ENCODE measurements at regions not wholly inside any gene's neighbourhood (a gene's known extent, or its start where the extent isn't known, plus 50 kb on each side); places are given as distances from the start of the nearest gene placed in this dataset.
A peak's percentile ranks its signal among the peaks of the same experiment; 100 is the strongest.

DNA sequence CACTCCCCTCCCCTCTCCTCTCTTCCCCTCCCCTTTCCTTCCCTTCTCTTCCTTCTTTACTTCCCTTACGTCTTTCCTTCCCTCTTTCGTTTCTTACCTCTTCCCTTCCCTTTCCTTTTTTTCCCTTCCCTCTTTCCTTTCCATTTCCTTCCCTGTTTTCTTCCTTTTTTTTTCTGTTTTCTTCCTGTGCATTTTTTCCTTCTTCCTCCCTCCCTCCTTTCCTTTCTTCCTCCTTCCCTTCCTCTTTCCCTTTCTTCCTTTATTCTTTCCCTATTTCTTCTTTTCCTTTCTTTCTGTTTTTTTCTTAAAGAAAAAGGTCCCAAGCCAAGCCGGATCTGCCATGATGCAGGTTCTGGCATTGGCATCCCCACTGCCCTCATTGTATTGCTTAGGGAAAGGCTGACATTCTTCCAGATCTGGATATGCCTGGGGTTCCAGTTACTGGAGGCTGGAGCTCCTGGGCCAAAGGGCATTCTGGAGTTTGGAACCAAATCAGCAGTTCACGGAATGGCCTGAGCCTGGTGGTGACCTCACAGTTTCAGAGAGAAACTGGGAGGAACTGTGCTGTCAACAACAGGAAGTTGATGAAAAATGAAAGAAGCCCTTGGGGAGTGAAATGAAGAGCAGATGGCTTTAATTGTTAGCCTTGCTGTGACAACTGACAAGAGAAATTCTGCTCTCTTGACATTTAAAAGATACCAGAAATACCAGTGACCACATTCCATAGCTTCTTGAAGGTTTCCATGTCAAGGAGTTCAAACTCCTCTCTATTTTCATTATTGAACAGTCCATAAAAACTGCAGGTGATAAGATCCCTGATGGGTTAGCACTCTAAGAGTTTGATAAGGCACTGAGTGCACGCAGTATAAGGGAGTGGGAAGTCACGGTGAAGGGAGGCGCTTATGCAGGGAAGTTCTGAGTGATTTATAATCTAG lies 622.1 kb downstream of the SPRY1 start:
- Histone ChIP-seq H3K4me1 (peaks cover 17% of the 10 kb centered on the region), H3K9me3 (no peaks in the 10 kb centered on the region), H3K27me3 (no peaks in the 10 kb centered on the region), H3K4me3 (no peak overlapping the region), H3K27ac (peak overlapping the region; percentile 42), H3K36me3 (no peaks in the 10 kb centered on the region)
- TF ChIP-seq, protein P1, sequence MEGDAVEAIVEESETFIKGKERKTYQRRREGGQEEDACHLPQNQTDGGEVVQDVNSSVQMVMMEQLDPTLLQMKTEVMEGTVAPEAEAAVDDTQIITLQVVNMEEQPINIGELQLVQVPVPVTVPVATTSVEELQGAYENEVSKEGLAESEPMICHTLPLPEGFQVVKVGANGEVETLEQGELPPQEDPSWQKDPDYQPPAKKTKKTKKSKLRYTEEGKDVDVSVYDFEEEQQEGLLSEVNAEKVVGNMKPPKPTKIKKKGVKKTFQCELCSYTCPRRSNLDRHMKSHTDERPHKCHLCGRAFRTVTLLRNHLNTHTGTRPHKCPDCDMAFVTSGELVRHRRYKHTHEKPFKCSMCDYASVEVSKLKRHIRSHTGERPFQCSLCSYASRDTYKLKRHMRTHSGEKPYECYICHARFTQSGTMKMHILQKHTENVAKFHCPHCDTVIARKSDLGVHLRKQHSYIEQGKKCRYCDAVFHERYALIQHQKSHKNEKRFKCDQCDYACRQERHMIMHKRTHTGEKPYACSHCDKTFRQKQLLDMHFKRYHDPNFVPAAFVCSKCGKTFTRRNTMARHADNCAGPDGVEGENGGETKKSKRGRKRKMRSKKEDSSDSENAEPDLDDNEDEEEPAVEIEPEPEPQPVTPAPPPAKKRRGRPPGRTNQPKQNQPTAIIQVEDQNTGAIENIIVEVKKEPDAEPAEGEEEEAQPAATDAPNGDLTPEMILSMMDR (IDR thresholded peaks at IDR 0.05) = no peak
- intact Hi-C loops (cut with DNase I) = no loop called here
- no peak for DNase-seq
- peak; percentile 87 for ATAC-seq

DNA sequence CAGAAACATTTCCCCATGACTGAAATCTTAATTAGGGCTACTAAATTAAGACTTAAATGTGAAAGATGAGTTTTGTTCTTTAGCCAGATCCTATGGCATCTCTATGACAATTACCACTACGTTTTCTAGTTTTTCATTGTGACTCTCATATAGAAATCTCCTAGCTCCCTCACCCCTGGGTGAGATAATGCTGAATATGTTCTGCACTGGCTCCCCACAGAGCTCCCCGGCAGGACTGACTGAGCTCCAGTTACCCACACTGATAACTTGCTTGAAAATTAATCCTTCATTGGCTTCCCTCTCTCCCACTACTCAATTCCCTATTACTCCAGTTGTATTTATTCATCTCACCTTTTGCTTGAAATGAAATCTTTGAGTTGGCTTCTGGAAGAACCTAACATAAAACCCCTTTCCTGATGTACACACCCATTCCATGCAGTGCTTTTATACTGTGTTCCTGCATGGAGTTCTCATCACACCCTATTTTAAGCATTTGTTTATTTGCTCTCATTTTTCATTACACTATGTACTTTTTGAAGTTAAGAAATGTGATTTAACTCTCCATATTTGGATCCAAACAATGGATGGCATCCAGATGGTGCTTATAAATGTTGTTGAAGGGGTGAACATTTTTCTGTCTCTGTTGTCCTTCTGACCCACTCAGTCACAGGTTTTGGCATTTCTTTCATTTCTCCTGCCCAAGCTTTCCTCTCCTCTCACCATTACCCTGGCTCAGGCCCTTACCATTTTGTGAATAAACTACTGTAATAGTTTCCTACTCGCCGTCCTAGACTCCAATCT lies 623.4 kb downstream of the SPRY1 start:
- no peaks in the 10 kb centered on the region for H3K9me3 ChIP-seq
- peaks cover 17% of the 10 kb centered on the region for H3K4me1 ChIP-seq
- DNase-seq (no peak), ATAC-seq (peak; percentile 38)
- intact Hi-C loops (cut with DNase I) = no loop called here
- no peaks in the 10 kb centered on the region for H3K36me3 ChIP-seq
- no peaks in the 10 kb centered on the region for H3K27me3 ChIP-seq
- TF ChIP-seq, protein P1 (IDR thresholded peaks at IDR 0.05) = no peak
- no peak overlapping the region for H3K4me3 ChIP-seq
- H3K27ac ChIP-seq = peak overlapping the region; percentile 42

DNA sequence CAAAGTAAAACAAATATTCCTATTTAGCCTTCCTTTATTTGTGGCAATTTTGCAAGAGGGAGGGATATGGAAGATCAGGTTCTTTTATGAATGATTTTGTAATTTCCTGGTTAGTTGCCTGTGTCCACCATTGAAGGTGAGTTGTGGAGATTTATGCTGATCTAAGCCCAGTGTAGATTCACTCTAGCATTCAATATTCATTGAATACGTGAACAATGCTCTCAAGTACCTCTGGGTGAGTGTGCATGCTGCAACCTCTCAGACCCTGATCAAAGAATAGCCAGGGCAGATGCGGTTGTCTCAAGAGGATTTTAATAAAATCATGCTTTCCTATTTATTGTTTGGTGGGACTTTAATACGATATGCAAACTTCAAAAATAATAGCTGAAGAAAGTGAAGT lies 628.4 kb downstream of the SPRY1 start:
- DNase-seq (no peak), ATAC-seq (no peak)
- intact Hi-C loops (cut with DNase I) = no loop called here
- Histone ChIP-seq H3K27ac (no peak overlapping the region), H3K9me3 (no peaks in the 10 kb centered on the region), H3K27me3 (no peaks in the 10 kb centered on the region), H3K4me3 (no peak overlapping the region), H3K4me1 (peaks cover 1% of the 10 kb centered on the region), H3K36me3 (no peaks in the 10 kb centered on the region)
- TF ChIP-seq, protein P1 (IDR thresholded peaks at IDR 0.05) = no peak

DNA sequence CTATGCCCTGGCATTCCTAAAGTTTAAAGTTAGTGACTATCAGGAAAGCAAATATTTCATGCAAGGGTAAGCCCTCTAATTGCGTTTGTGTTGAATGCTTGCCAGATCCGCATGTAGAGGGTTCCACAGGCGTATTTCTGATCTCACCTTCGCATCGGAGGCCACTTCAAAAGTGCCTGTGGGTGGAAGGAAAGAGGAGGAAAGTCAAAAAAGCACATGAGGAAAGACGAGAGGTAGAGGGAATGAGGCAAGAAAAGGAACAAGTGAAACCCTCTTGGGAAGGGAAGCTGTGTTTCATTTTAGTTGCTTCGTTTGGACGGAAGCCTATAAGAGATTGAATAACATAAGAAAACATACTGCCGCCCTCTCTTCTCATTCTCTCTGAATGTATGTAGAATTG lies 628.8 kb downstream of the SPRY1 start:
- H3K36me3 ChIP-seq = no peaks in the 10 kb centered on the region
- peaks cover 5% of the 10 kb centered on the region for H3K4me1 ChIP-seq
- intact Hi-C loops (cut with DNase I) = no loop called here
- ATAC-seq (no peak), DNase-seq (no peak)
- no peak overlapping the region for H3K4me3 ChIP-seq
- H3K9me3 ChIP-seq = no peaks in the 10 kb centered on the region
- no peaks in the 10 kb centered on the region for H3K27me3 ChIP-seq
- H3K27ac ChIP-seq = no peak overlapping the region
- TF ChIP-seq, protein P1 (IDR thresholded peaks at IDR 0.05) = no peak

DNA sequence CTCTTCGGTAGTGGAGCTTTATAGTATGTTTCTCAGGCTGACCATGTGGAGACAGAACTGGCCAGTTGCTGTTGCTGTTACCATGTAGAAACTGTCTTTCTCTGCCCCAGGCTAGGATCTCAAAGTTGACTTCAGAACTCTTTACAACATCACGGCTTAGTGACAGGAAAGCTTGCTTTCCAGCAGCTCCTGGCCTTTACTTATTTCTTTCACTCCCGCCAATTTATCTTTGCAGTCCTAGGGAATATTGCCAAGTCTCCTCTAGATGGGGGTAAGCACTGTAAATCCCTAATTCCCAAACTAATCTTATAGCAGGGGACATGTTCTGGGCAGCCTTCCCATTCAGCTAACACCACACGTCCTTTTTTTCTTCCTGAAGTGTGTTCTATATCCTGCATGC lies 631.6 kb downstream of the SPRY1 start:
- TF ChIP-seq, protein P1 (IDR thresholded peaks at IDR 0.05) = no peak
- H3K4me3 ChIP-seq = no peak overlapping the region
- no peaks in the 10 kb centered on the region for H3K9me3 ChIP-seq
- H3K4me1 ChIP-seq = peaks cover 7% of the 10 kb centered on the region
- ATAC-seq (no peak), DNase-seq (no peak)
- no peaks in the 10 kb centered on the region for H3K36me3 ChIP-seq
- intact Hi-C loops (cut with DNase I) = no loop called here
- no peaks in the 10 kb centered on the region for H3K27me3 ChIP-seq
- no peak overlapping the region for H3K27ac ChIP-seq
